HEK293 (cell line): ENCODE measurements at regions not wholly inside any gene's neighbourhood (a gene's known extent, or its start where the extent isn't known, plus 50 kb on each side); places are given as distances from the start of the nearest gene placed in this dataset.

Experiments
- CTCF ChIA-PET: fragments of 350-600 bp; formaldehyde crosslinking; extraction: SDS; loops from one replicate; lab custom pipeline; 2021; ENCODE audit warnings: antibody characterized with exemption; lab: Yijun Ruan, JAX
- POLR2A ChIA-PET: fragments of 300-600 bp; formaldehyde crosslinking; extraction: SDS; loops from one replicate; lab custom pipeline; 2020; ENCODE audit warnings: antibody characterized with exemption, inconsistent platforms; lab: Yijun Ruan, JAX
- H3K27ac ChIP-seq: fragments of 200-500 bp; sonication (Bioruptor generic); 2 replicates; pipeline ENCODE4 v1.5.1; 2014; ENCODE audit warnings: low read depth, low read length, control low read depth, inconsistent platforms; ENCODE audit errors: extremely low read depth
- H3K36me3 ChIP-seq, 2 experiments: fragments of 200-500 bp in 1 of 2; sonication (Bioruptor generic) in 1 of 2; 1 replicate in 1 of 2; 2 replicates in 1 of 2; pipeline ENCODE4 v1.5.1; 2014 to 2017; ENCODE audit warnings: inconsistent platforms in 2 of 2, low read length in 2 of 2; ENCODE audit not compliant: control insufficient read depth in 2 of 2, insufficient read depth in 1 of 2
- H3K4me1 ChIP-seq: fragments of 200-500 bp; sonication (Bioruptor generic); 2 replicates; pipeline ENCODE4 v1.5.1; 2014; ENCODE audit warnings: mild to moderate bottlenecking, low read length, inconsistent platforms; ENCODE audit not compliant: control insufficient read depth, insufficient read depth
- H3K4me3 ChIP-seq: 2 replicates; pipeline ENCODE4 v1.5.1; 2011; ENCODE audit warnings: low read depth, mild to moderate bottlenecking, control low read depth, low read length, moderate library complexity
- H3K9me3 ChIP-seq: fragments of 200-500 bp; sonication (Bioruptor generic); 2 replicates; pipeline ENCODE4 v1.5.1; 2014; ENCODE audit warnings: low read depth, low read length, inconsistent platforms; ENCODE audit not compliant: control insufficient read depth, insufficient read depth
- HIC1 ChIP-seq: fragments of 450-650 bp; formaldehyde crosslinking; IDR thresholded peaks from 2 replicates; pipeline ENCODE4 v1.5.1; 2016; ENCODE audit warnings: missing biosample characterization, missing genetic modification characterization
- HOXC10 ChIP-seq: sonication (generic); formaldehyde crosslinking; IDR thresholded peaks from 2 replicates; pipeline ENCODE4 v1.8.1; 2023; ENCODE audit warnings: mild to moderate bottlenecking, missing genetic modification reagents
- KLF17 ChIP-seq: fragments of 450-650 bp; formaldehyde crosslinking; IDR thresholded peaks from 2 replicates; pipeline ENCODE4 v1.5.1; 2016; ENCODE audit warnings: missing biosample characterization, missing genetic modification characterization
- KLF8 ChIP-seq: fragments of 450-650 bp; formaldehyde crosslinking; IDR thresholded peaks from 2 replicates; pipeline ENCODE4 v1.5.1; 2016; ENCODE audit warnings: missing biosample characterization, missing genetic modification characterization
- MZF1 ChIP-seq: fragments of 450-650 bp; formaldehyde crosslinking; IDR thresholded peaks from 2 replicates; pipeline ENCODE4 v1.5.1; 2017; ENCODE audit warnings: missing biosample characterization, missing genetic modification characterization, borderline replicate concordance
- REST ChIP-seq: fragments of 450-650 bp; formaldehyde crosslinking; IDR thresholded peaks from 2 replicates; pipeline ENCODE4 v1.5.1; 2016; ENCODE audit warnings: missing biosample characterization, missing genetic modification characterization
- TRIM28 ChIP-seq: IDR thresholded peaks from 2 replicates; pipeline ENCODE4 v1.6.1; 2011; ENCODE audit warnings: low read length, control low read depth, borderline replicate concordance
- ZBTB11 ChIP-seq: fragments of 450-650 bp; formaldehyde crosslinking; conservative IDR thresholded peaks from 2 replicates; pipeline ENCODE4 v1.5.1; 2016; ENCODE audit warnings: low read depth, missing biosample characterization, missing genetic modification characterization
- ZBTB7A ChIP-seq: fragments of 450-650 bp; formaldehyde crosslinking; IDR thresholded peaks from 2 replicates; pipeline ENCODE4 v1.5.1; 2016; ENCODE audit warnings: low read depth, missing biosample characterization, missing genetic modification characterization
- ZNF10 ChIP-seq: fragments of 450-650 bp; formaldehyde crosslinking; IDR thresholded peaks from 2 replicates; pipeline ENCODE4 v1.5.1; 2017; ENCODE audit warnings: missing biosample characterization, missing genetic modification characterization
- ZNF184 ChIP-seq: fragments of 450-650 bp; IDR thresholded peaks from 2 replicates; pipeline ENCODE4 v1.5.1; 2018; ENCODE audit warnings: missing biosample characterization, mild to moderate bottlenecking, missing genetic modification characterization
- ZNF24 ChIP-seq: fragments of 450-650 bp; formaldehyde crosslinking; IDR thresholded peaks from 2 replicates; pipeline ENCODE4 v1.5.1; 2016; ENCODE audit warnings: missing biosample characterization, missing genetic modification characterization
- ZNF449 ChIP-seq: fragments of 450-650 bp; formaldehyde crosslinking; IDR thresholded peaks from 2 replicates; pipeline ENCODE4 v1.5.1; 2017; ENCODE audit warnings: missing biosample characterization, mild to moderate bottlenecking, missing genetic modification characterization, moderate library complexity
- ZNF548 ChIP-seq: fragments of 450-650 bp; formaldehyde crosslinking; IDR thresholded peaks from 2 replicates; pipeline ENCODE4 v1.5.1; 2016; ENCODE audit warnings: missing biosample characterization, missing genetic modification characterization
- ZNF549 ChIP-seq: fragments of 450-650 bp; IDR thresholded peaks from 2 replicates; pipeline ENCODE4 v1.5.1; 2018; ENCODE audit warnings: missing biosample characterization, missing genetic modification characterization, mild to moderate bottlenecking, inconsistent platforms, moderate library complexity
- ZNF639 ChIP-seq: fragments of 450-650 bp; formaldehyde crosslinking; IDR thresholded peaks from 2 replicates; pipeline ENCODE4 v1.5.1; 2016; ENCODE audit warnings: missing biosample characterization, missing genetic modification characterization
- ZNF645 ChIP-seq: fragments of 450-650 bp; formaldehyde crosslinking; IDR thresholded peaks from 2 replicates; pipeline ENCODE4; 2016; ENCODE audit warnings: missing biosample characterization, missing genetic modification characterization
- ZNF654 ChIP-seq: fragments of 450-650 bp; formaldehyde crosslinking; IDR thresholded peaks from 2 replicates; pipeline ENCODE4 v1.5.1; 2016; ENCODE audit warnings: low read depth, missing biosample characterization, missing genetic modification characterization
- ZNF670 ChIP-seq: fragments of 450-650 bp; formaldehyde crosslinking; IDR thresholded peaks from 2 replicates; pipeline ENCODE4 v1.5.1; 2016; ENCODE audit warnings: missing biosample characterization, missing genetic modification characterization, low read depth
- ZNF777 ChIP-seq: fragments of 450-650 bp; formaldehyde crosslinking; IDR thresholded peaks from 2 replicates; pipeline ENCODE4 v1.5.1; 2017; ENCODE audit warnings: missing biosample characterization, missing genetic modification characterization, borderline replicate concordance

- TF ChIP-seq REST (tag by site-specific recombination) (no peak), ZNF654 (no peak)
Measured at GRCh38 chr9:1530696-1531095, 480.5 kb downstream of the DMRT2 start (continued).

- Histone ChIP-seq H3K9me3 (no peaks in the 10 kb centered on the region), H3K36me3 (no peaks in the 10 kb centered on the region), H3K4me1 (no peaks in the 10 kb centered on the region), H3K4me3 (no peak overlapping the region), H3K27ac (no peak overlapping the region)
- ChIA-PET CTCF (interaction anchor here (0.6 kb wide), 1 partner anchor 49 kb away, joined by 3 read pairs; no protein-coding TSS in a partner anchor), POLR2A (no interaction called here)
- TF ChIP-seq TRIM28 (no peak), ZNF449 (tag by site-specific recombination) (no peak), ZNF645 (tag by site-specific recombination) (no peak), MZF1 (no peak), ZNF549 (tag by site-specific recombination) (no peak), HOXC10 (CRISPR knock-in tag) (no peak), ZNF10 (tag by site-specific recombination) (no peak)
Measured at GRCh38 chr9:1531424-1531823, 481.3 kb downstream of the DMRT2 start.

- H3K4me1 ChIP-seq = no peaks in the 10 kb centered on the region
- CTCF ChIA-PET = no interaction called here
- H3K36me3 ChIP-seq = no peaks in the 10 kb centered on the region
- no peak overlapping the region for H3K4me3 ChIP-seq
- POLR2A ChIA-PET = no interaction called here
- no peaks in the 10 kb centered on the region for H3K9me3 ChIP-seq
- no peak overlapping the region for H3K27ac ChIP-seq
- TF ChIP-seq ZNF24 (tag by site-specific recombination) (no peak), ZBTB11 (tag by site-specific recombination) (no peak), ZBTB7A (tag by site-specific recombination) (no peak), ZNF777 (no peak), ZNF639 (no peak), HIC1 (tag by site-specific recombination) (no peak), KLF17 (tag by site-specific recombination) (no peak), ZNF670 (tag by site-specific recombination) (no peak), ZNF184 (tag by site-specific recombination) (no peak), KLF8 (tag by site-specific recombination) (no peak), ZNF548 (tag by site-specific recombination) (no peak)
Measured at GRCh38 chr9:1532171-1532570, 482.0 kb downstream of the DMRT2 start.
